WERI-Rb-1 (cell line): ENCODE measurements at regions not wholly inside any gene's neighbourhood (a gene's known extent, or its start where the extent isn't known, plus 50 kb on each side); places are given as distances from the start of the nearest gene placed in this dataset.

Experiments used
- DNase-seq: peaks from one replicate; pipeline ENCODE4 v3.0.0-alpha.2; 2020
- H3K27ac ChIP-seq: fragments of 250-450 bp; sonication (Bioruptor Pico); 2 replicates; pipeline ENCODE4 v1.5.1; 2020; ENCODE audit warnings: mild to moderate bottlenecking, moderate library complexity
- H3K27me3 ChIP-seq: fragments of 250-450 bp; sonication (Bioruptor Pico); 2 replicates; pipeline ENCODE4 v1.5.1; 2021; ENCODE audit warnings: mild to moderate bottlenecking, low read depth, moderate library complexity; ENCODE audit not compliant: insufficient read depth, severe bottlenecking
- H3K36me3 ChIP-seq: fragments of 250-450 bp; sonication (Bioruptor Pico); 2 replicates; pipeline ENCODE4 v1.5.1; 2020; ENCODE audit warnings: mild to moderate bottlenecking, moderate library complexity
- H3K4me3 ChIP-seq: 2 replicates; pipeline ENCODE4 v1.5.1; 2011; ENCODE audit warnings: low read depth, mild to moderate bottlenecking, control low read depth, low read length
- H3K9me3 ChIP-seq: fragments of 250-450 bp; sonication (Bioruptor Pico); 2 replicates; pipeline ENCODE4 v1.5.1; 2021; ENCODE audit warnings: mild to moderate bottlenecking, moderate library complexity; ENCODE audit not compliant: severe bottlenecking
- CTCF ChIP-seq: IDR thresholded peaks from 2 replicates; pipeline ENCODE4 v1.5.1; 2011; ENCODE audit warnings: low read depth, mild to moderate bottlenecking, control low read depth, inconsistent platforms, low read length

- no peaks in the 10 kb centered on the region for H3K27me3 ChIP-seq
- no peaks in the 10 kb centered on the region for H3K36me3 ChIP-seq
- no peak overlapping the region for H3K4me3 ChIP-seq
- no peak for DNase-seq
- no peak overlapping the region for H3K27ac ChIP-seq
- H3K9me3 ChIP-seq, result no peaks in the 10 kb centered on the region
- no peak for TF ChIP-seq CTCF
These were observed 190.1 kb downstream of the CDCA7 start for GRCh38 chr2:173544641-173545363.

GRCh38 chr2:173545364-173545763 is 190.7 kb downstream of the CDCA7 start:
- no peak overlapping the region for H3K27ac ChIP-seq
- no peaks in the 10 kb centered on the region for H3K9me3 ChIP-seq
- H3K27me3 ChIP-seq, result no peaks in the 10 kb centered on the region
- no peak for TF ChIP-seq CTCF
- no peak overlapping the region for H3K4me3 ChIP-seq
- DNase-seq, result no peak
- no peaks in the 10 kb centered on the region for H3K36me3 ChIP-seq

- TF ChIP-seq CTCF, result no peak
- H3K4me3 ChIP-seq, result no peak overlapping the region
- no peaks in the 10 kb centered on the region for H3K27me3 ChIP-seq
- H3K27ac ChIP-seq, result no peak overlapping the region
- no peak for DNase-seq
- no peaks in the 10 kb centered on the region for H3K36me3 ChIP-seq
- H3K9me3 ChIP-seq, result no peaks in the 10 kb centered on the region
These were observed 192.8 kb downstream of the CDCA7 start for GRCh38 chr2:173547499-173547898.

GRCh38 chr2:173550143-173550542 is 195.5 kb downstream of the CDCA7 start:
- H3K4me3 ChIP-seq, result no peak overlapping the region
- H3K27me3 ChIP-seq, result no peaks in the 10 kb centered on the region
- H3K36me3 ChIP-seq, result no peaks in the 10 kb centered on the region
- H3K27ac ChIP-seq, result no peak overlapping the region
- no peak for DNase-seq
- TF ChIP-seq CTCF, result no peak
- no peaks in the 10 kb centered on the region for H3K9me3 ChIP-seq

GRCh38 chr2:173552531-173552930 is 197.9 kb downstream of the CDCA7 start:
- Histone ChIP-seq H3K27ac (no peak overlapping the region), H3K36me3 (no peaks in the 10 kb centered on the region), H3K4me3 (no peak overlapping the region), H3K27me3 (no peaks in the 10 kb centered on the region), H3K9me3 (no peaks in the 10 kb centered on the region)
- DNase-seq, result no peak
- no peak for TF ChIP-seq CTCF

GRCh38 chr2:173553593-173553992 is 198.9 kb downstream of the CDCA7 start:
- H3K27ac ChIP-seq, result no peak overlapping the region
- TF ChIP-seq CTCF, result no peak
- no peaks in the 10 kb centered on the region for H3K27me3 ChIP-seq
- DNase-seq, result no peak
- no peak overlapping the region for H3K4me3 ChIP-seq
- no peaks in the 10 kb centered on the region for H3K9me3 ChIP-seq
- H3K36me3 ChIP-seq, result no peaks in the 10 kb centered on the region
